ENCODE measurements at regions not wholly inside any gene's neighbourhood (a gene's known extent, or its start where the extent isn't known, plus 50 kb on each side); places are given as distances from the start of the nearest gene placed in this dataset.
"Not testable (repeated sequence)": the region's sequence is repeated elsewhere in the genome, so short reads cannot be mapped to it uniquely, and the experiment has no call there.

- TF ChIP-seq POLR2A (IDR thresholded peaks at IDR 0.05), result not testable (repeated sequence)
- TF ChIP-seq, protein P1, sequence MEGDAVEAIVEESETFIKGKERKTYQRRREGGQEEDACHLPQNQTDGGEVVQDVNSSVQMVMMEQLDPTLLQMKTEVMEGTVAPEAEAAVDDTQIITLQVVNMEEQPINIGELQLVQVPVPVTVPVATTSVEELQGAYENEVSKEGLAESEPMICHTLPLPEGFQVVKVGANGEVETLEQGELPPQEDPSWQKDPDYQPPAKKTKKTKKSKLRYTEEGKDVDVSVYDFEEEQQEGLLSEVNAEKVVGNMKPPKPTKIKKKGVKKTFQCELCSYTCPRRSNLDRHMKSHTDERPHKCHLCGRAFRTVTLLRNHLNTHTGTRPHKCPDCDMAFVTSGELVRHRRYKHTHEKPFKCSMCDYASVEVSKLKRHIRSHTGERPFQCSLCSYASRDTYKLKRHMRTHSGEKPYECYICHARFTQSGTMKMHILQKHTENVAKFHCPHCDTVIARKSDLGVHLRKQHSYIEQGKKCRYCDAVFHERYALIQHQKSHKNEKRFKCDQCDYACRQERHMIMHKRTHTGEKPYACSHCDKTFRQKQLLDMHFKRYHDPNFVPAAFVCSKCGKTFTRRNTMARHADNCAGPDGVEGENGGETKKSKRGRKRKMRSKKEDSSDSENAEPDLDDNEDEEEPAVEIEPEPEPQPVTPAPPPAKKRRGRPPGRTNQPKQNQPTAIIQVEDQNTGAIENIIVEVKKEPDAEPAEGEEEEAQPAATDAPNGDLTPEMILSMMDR (IDR thresholded peaks at IDR 0.05 in 4 of 5, conservative IDR thresholded peaks at IDR 0.05 in 1 of 5), result not testable (repeated sequence)
Measured at GRCh38 chr3:115414610-115415009, 208.7 kb upstream of the GAP43 start.
